Upper lobe of left lung (tissue), 6 donors: ENCODE measurements at regions not wholly inside any gene's neighbourhood (a gene's known extent, or its start where the extent isn't known, plus 50 kb on each side); places are given as distances from the start of the nearest gene placed in this dataset.

Experiments used
- ATAC-seq, 2 donors: fragments of 200-7000 bp; cut with Tn5 transposase; one replicate each; pipeline ENCODE4 v1.9.1; 2022; ENCODE audit warnings: mild to moderate bottlenecking in 2 of 2, moderate library complexity in 2 of 2; ENCODE audit not compliant: low FRiP score in 2 of 2
- DNase-seq, 2 donors: peaks; one replicate each; pipeline ENCODE4 v3.0.0-alpha.2; 2019 to 2020
- H3K27ac ChIP-seq, 4 donors: fragments of 200-600 bp; sonication (generic); one replicate each; pipeline ENCODE4 v1.5.1; 2016 to 2019
- H3K27me3 ChIP-seq, 4 donors: fragments of 200-600 bp; sonication (generic); one replicate each; pipeline ENCODE4 v1.5.1; 2017 to 2019
- H3K36me3 ChIP-seq, 4 donors: fragments of 200-600 bp; sonication (generic); one replicate each; pipeline ENCODE4 v1.5.1; 2016 to 2019
- H3K4me1 ChIP-seq, 4 donors: fragments of 200-600 bp; sonication (generic); one replicate each; pipeline ENCODE4 v1.5.1; 2018 to 2019
- H3K4me3 ChIP-seq, 4 donors: fragments of 200-600 bp; sonication (generic); one replicate each; pipeline ENCODE4 v1.5.1; 2017 to 2019; ENCODE audit warnings: mild to moderate bottlenecking in 2 of 4, moderate library complexity in 1 of 4
- H3K9me3 ChIP-seq, 4 donors: fragments of 200-600 bp; sonication (generic); one replicate each; pipeline ENCODE4 v1.5.1; 2018 to 2019
- CTCF ChIP-seq, 6 experiments: fragments of 450-650 bp in 4 of 6; fragments of 200-600 bp in 2 of 6; sonication (generic) in 2 of 6; IDR thresholded peaks; one replicate each; pipeline ENCODE4 v1.5.1; 2016 to 2019; ENCODE audit warnings: antibody characterized with exemption in 6 of 6
- EP300 ChIP-seq, 4 donors: sonication (generic); formaldehyde crosslinking; IDR thresholded peaks; one replicate each; pipeline ENCODE4 v1.5.1; 2017; ENCODE audit warnings: antibody characterized with exemption in 4 of 4, control low read depth in 2 of 4
- POLR2A ChIP-seq, 4 donors: fragments of 450-650 bp; IDR thresholded peaks; one replicate each; pipeline ENCODE4 v1.5.1; 2016 to 2017; ENCODE audit warnings: antibody characterized with exemption in 4 of 4, mild to moderate bottlenecking in 2 of 4
- POLR2AphosphoS5 ChIP-seq, 2 donors: sonication (generic); formaldehyde crosslinking; IDR thresholded peaks; one replicate each; pipeline ENCODE4 v1.5.1; 2017; ENCODE audit warnings: antibody characterized with exemption in 2 of 2
- WGBS, 2 donors: methylation state at CpG; one replicate each; pipeline ENCODE4 v1.1.5; 2017 to 2018; 5-methylcytosine and 5-hydroxymethylcytosine counted together
- donor health status: DM: no; HTN: no; CAD: no; lungs with moderate emphysema.
- donor health status: DM: no; HTN: yes; CAD: no; lungs with severe emphysema.

GRCh38 chr13:73633817-73634460 lies 500.3 kb downstream of the KLF12 start:
- 40 to 55% methylated on average over 4 of the region's 4 CpGs for WGBS, 2 donors
- no peaks in the 10 kb centered on the region for H3K4me1 ChIP-seq
- no peaks in the 10 kb centered on the region for H3K27me3 ChIP-seq
- DNase-seq, result no peak
- H3K9me3 ChIP-seq, result no peaks in the 10 kb centered on the region
- H3K4me3 ChIP-seq, result no peak overlapping the region
- H3K36me3 ChIP-seq, result no peaks in the 10 kb centered on the region
- TF ChIP-seq CTCF (IDR thresholded peaks at IDR 0.05), result no peak
- TF ChIP-seq POLR2A (IDR thresholded peaks at IDR 0.05), result no peak
- TF ChIP-seq EP300 (IDR thresholded peaks at IDR 0.05), result no peak
- no peak for TF ChIP-seq POLR2AphosphoS5 (IDR thresholded peaks at IDR 0.05)
- no peak overlapping the region for H3K27ac ChIP-seq
- ATAC-seq, result no peak

- no peaks in the 10 kb centered on the region for H3K27me3 ChIP-seq
- H3K4me1 ChIP-seq, result no peaks in the 10 kb centered on the region
- WGBS, 2 donors, result 76 to 79% methylated on average over 5 of the region's 5 CpGs
- DNase-seq (no peak), ATAC-seq (no peak)
- no peak overlapping the region for H3K27ac ChIP-seq
- no peak for TF ChIP-seq POLR2AphosphoS5 (IDR thresholded peaks at IDR 0.05)
- TF ChIP-seq POLR2A (IDR thresholded peaks at IDR 0.05), result no peak
- no peak for TF ChIP-seq EP300 (IDR thresholded peaks at IDR 0.05)
- no peak for TF ChIP-seq CTCF (IDR thresholded peaks at IDR 0.05)
- H3K9me3 ChIP-seq, result no peaks in the 10 kb centered on the region
- no peaks in the 10 kb centered on the region for H3K36me3 ChIP-seq
- H3K4me3 ChIP-seq, result no peak overlapping the region
These were observed 502.8 kb downstream of the KLF12 start for GRCh38 chr13:73631411-73631810.

- H3K9me3 ChIP-seq, result no peaks in the 10 kb centered on the region
- 68 to 79% methylated on average over 8 of the region's 8 CpGs for WGBS, 2 donors
- ATAC-seq (no peak), DNase-seq (no peak)
- H3K27ac ChIP-seq, result no peak overlapping the region
- no peaks in the 10 kb centered on the region for H3K27me3 ChIP-seq
- no peaks in the 10 kb centered on the region for H3K36me3 ChIP-seq
- no peak for TF ChIP-seq POLR2AphosphoS5 (IDR thresholded peaks at IDR 0.05)
- TF ChIP-seq EP300 (IDR thresholded peaks at IDR 0.05), result no peak
- no peak for TF ChIP-seq POLR2A (IDR thresholded peaks at IDR 0.05)
- TF ChIP-seq CTCF (IDR thresholded peaks at IDR 0.05), result no peak
- H3K4me1 ChIP-seq, result peaks cover 0 to 9% (median 3%) of the 10 kb centered on the region in 4 donors
- no peak overlapping the region for H3K4me3 ChIP-seq
These were observed 508.5 kb downstream of the KLF12 start for GRCh38 chr13:73625562-73626339.

GRCh38 chr13:73623281-73623680 lies 510.9 kb downstream of the KLF12 start:
- DNase-seq (no peak), ATAC-seq (no peak)
- H3K9me3 ChIP-seq, result no peaks in the 10 kb centered on the region
- 76 to 82% methylated on average over 3 of the region's 3 CpGs for WGBS, 2 donors
- H3K4me3 ChIP-seq, result no peak overlapping the region
- H3K4me1 ChIP-seq, result peaks cover 0 to 9% (median 3%) of the 10 kb centered on the region in 4 donors
- no peaks in the 10 kb centered on the region for H3K36me3 ChIP-seq
- no peaks in the 10 kb centered on the region for H3K27me3 ChIP-seq
- TF ChIP-seq POLR2A (IDR thresholded peaks at IDR 0.05), result no peak
- TF ChIP-seq CTCF (IDR thresholded peaks at IDR 0.05), result no peak
- TF ChIP-seq EP300 (IDR thresholded peaks at IDR 0.05), result no peak
- no peak for TF ChIP-seq POLR2AphosphoS5 (IDR thresholded peaks at IDR 0.05)
- no peak overlapping the region for H3K27ac ChIP-seq
